Stimulated activated CD8-positive, alpha-beta memory T cell treated with anti-CD3 and anti-CD28 coated beads, Interleukin-2, amount 100 ng/mL, for 48 hours (primary cell): ENCODE measurements at regions not wholly inside any gene's neighbourhood (a gene's known extent, or its start where the extent isn't known, plus 50 kb on each side); places are given as distances from the start of the nearest gene placed in this dataset.
"Not testable (repeated sequence)": the region's sequence is repeated elsewhere in the genome, so short reads cannot be mapped to it uniquely, and the experiment has no call there.

Experiments used
- DNase-seq, 2 donors: peaks; one replicate each; pipeline ENCODE4 v3.0.0-alpha.2; 2020; ENCODE audit warnings: low read depth in 2 of 2

GRCh38 chr5:164504141-164504772 lies 998.8 kb downstream of the MAT2B start:
- DNase-seq: no peak

- DNase-seq: no peak
Observed at GRCh38 chr5:164505791-164506190, 1000.4 kb downstream of the MAT2B start.

GRCh38 chr5:164518067-164518740 lies 1012.8 kb downstream of the MAT2B start:
- no peak for DNase-seq

GRCh38 chr5:164518741-164519080 lies 1013.3 kb downstream of the MAT2B start:
- no peak for DNase-seq

- no peak for DNase-seq
Observed at GRCh38 chr5:164532235-164532900, 1026.9 kb downstream of the MAT2B start.

- not testable (repeated sequence) for DNase-seq
Observed at GRCh38 chr5:164533426-164533825, 1028.0 kb downstream of the MAT2B start.

- no peak for DNase-seq
Observed at GRCh38 chr5:164540174-164540573, 1034.8 kb downstream of the MAT2B start.

- no peak for DNase-seq
Observed at GRCh38 chr5:164545507-164545906, 1040.1 kb downstream of the MAT2B start.

- DNase-seq: no peak
Observed at GRCh38 chr5:164553851-164554250, 1048.4 kb downstream of the MAT2B start.

GRCh38 chr5:164555809-164556208 lies 1050.4 kb downstream of the MAT2B start:
- no peak for DNase-seq

- DNase-seq: no peak
Observed at GRCh38 chr5:164560216-164560615, 1054.8 kb downstream of the MAT2B start.

- no peak for DNase-seq
Observed at GRCh38 chr5:164561933-164562872, 1056.8 kb downstream of the MAT2B start.

- no peak for DNase-seq
Observed at GRCh38 chr5:164563370-164563769, 1058.0 kb downstream of the MAT2B start.

GRCh38 chr5:164573397-164573796 lies 1068.0 kb downstream of the MAT2B start:
- no peak for DNase-seq

- no peak for DNase-seq
Observed at GRCh38 chr5:164577201-164577600, 1071.8 kb downstream of the MAT2B start.

GRCh38 chr5:164577742-164578141 lies 1072.3 kb downstream of the MAT2B start:
- DNase-seq: no peak

GRCh38 chr5:164578401-164578800 lies 1073.0 kb downstream of the MAT2B start:
- no peak for DNase-seq

GRCh38 chr5:164578911-164579310 lies 1073.5 kb downstream of the MAT2B start:
- DNase-seq: no peak

- DNase-seq: no peak
Observed at GRCh38 chr5:164580155-164580554, 1074.7 kb downstream of the MAT2B start.

GRCh38 chr5:164581889-164582288 lies 1076.5 kb downstream of the MAT2B start:
- DNase-seq: no peak

- DNase-seq: no peak
Observed at GRCh38 chr5:164593982-164594381, 1088.6 kb downstream of the MAT2B start.

- DNase-seq: no peak
Observed at GRCh38 chr5:164597293-164597900, 1092.0 kb downstream of the MAT2B start.
